ENCODE measurements at regions not wholly inside any gene's neighbourhood (a gene's known extent, or its start where the extent isn't known, plus 50 kb on each side); places are given as distances from the start of the nearest gene placed in this dataset.

DNA sequence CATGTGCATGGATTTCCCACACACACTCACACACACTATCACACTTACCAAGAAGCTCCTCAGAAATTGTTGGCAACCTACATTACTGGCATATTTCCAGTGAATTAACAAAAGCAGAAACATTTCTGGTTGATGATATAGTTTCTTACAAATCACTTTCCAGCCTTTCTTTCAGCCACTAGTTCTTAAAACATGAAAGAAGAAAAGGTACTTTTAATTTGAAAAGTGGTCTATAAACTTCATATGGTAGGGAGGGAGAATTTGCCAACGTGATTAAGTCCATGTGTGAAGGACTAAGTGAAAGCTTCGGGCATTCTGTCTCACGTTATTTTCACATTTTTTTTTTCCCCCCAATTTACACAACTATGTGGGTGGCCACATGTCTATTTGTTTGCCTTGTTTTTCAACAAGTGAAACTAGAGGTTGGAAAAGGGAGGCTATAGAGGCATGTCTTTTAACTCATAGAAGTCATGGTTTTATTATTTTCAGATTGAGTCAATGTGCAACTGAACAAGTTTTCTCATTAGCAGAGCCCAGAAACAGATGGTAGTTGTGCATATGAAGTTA lies 832.1 kb upstream of the INTU start:
- no peak for TF ChIP-seq POLR2A (IDR thresholded peaks at IDR 0.05)
- TF ChIP-seq, protein P1, sequence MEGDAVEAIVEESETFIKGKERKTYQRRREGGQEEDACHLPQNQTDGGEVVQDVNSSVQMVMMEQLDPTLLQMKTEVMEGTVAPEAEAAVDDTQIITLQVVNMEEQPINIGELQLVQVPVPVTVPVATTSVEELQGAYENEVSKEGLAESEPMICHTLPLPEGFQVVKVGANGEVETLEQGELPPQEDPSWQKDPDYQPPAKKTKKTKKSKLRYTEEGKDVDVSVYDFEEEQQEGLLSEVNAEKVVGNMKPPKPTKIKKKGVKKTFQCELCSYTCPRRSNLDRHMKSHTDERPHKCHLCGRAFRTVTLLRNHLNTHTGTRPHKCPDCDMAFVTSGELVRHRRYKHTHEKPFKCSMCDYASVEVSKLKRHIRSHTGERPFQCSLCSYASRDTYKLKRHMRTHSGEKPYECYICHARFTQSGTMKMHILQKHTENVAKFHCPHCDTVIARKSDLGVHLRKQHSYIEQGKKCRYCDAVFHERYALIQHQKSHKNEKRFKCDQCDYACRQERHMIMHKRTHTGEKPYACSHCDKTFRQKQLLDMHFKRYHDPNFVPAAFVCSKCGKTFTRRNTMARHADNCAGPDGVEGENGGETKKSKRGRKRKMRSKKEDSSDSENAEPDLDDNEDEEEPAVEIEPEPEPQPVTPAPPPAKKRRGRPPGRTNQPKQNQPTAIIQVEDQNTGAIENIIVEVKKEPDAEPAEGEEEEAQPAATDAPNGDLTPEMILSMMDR (IDR thresholded peaks at IDR 0.05 in 8 of 11, conservative IDR thresholded peaks at IDR 0.05 in 3 of 11): no peak
- no peak for TF ChIP-seq POLR2AphosphoS5 (IDR thresholded peaks at IDR 0.05)

Measured in spleen (tissue), 7 donors.